Upper lobe of left lung (tissue), 4 donors: ENCODE measurements at regions not wholly inside any gene's neighbourhood (a gene's known extent, or its start where the extent isn't known, plus 50 kb on each side); places are given as distances from the start of the nearest gene placed in this dataset.

Experiments used
- EP300 ChIP-seq, 4 donors: sonication (generic); formaldehyde crosslinking; IDR thresholded peaks; one replicate each; pipeline ENCODE4 v1.5.1; 2017; ENCODE audit warnings: antibody characterized with exemption in 4 of 4, control low read depth in 2 of 4
- POLR2A ChIP-seq, 4 donors: fragments of 450-650 bp; IDR thresholded peaks; one replicate each; pipeline ENCODE4 v1.5.1; 2016 to 2017; ENCODE audit warnings: antibody characterized with exemption in 4 of 4, mild to moderate bottlenecking in 2 of 4
- POLR2AphosphoS5 ChIP-seq, 2 donors: sonication (generic); formaldehyde crosslinking; IDR thresholded peaks; one replicate each; pipeline ENCODE4 v1.5.1; 2017; ENCODE audit warnings: antibody characterized with exemption in 2 of 2
- TF ChIP-seq, protein P1 (sequence below), 6 experiments: fragments of 450-650 bp in 4 of 6; fragments of 200-600 bp in 2 of 6; sonication (generic) in 2 of 6; IDR thresholded peaks; one replicate each; pipeline ENCODE4 v1.5.1; 2016 to 2019; ENCODE audit warnings: antibody characterized with exemption in 6 of 6

DNA sequence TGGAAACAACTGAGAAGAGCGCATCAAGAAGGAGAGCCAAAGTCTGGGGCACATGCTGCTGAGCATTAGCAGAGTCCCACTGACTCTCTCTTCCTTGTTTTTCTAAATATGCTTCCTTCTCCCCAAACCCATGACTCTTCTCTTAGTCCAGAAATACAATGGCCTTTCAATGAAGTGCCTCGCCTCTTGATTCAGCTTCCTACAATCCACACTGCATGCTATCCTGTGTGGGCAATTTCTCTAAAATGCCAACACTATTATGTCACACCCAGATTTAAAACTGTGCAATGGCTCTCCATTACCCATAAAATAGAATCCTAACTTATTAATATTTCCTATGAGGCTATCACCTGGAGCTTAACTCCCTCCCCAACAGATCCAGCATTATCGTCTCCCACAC is 198.6 kb downstream of the RPAP3 start:
- TF ChIP-seq POLR2A (IDR thresholded peaks at IDR 0.05) (no peak), EP300 (IDR thresholded peaks at IDR 0.05) (no peak), POLR2AphosphoS5 (IDR thresholded peaks at IDR 0.05) (no peak)
- TF ChIP-seq, protein P1, sequence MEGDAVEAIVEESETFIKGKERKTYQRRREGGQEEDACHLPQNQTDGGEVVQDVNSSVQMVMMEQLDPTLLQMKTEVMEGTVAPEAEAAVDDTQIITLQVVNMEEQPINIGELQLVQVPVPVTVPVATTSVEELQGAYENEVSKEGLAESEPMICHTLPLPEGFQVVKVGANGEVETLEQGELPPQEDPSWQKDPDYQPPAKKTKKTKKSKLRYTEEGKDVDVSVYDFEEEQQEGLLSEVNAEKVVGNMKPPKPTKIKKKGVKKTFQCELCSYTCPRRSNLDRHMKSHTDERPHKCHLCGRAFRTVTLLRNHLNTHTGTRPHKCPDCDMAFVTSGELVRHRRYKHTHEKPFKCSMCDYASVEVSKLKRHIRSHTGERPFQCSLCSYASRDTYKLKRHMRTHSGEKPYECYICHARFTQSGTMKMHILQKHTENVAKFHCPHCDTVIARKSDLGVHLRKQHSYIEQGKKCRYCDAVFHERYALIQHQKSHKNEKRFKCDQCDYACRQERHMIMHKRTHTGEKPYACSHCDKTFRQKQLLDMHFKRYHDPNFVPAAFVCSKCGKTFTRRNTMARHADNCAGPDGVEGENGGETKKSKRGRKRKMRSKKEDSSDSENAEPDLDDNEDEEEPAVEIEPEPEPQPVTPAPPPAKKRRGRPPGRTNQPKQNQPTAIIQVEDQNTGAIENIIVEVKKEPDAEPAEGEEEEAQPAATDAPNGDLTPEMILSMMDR (IDR thresholded peaks at IDR 0.05), result no peak
